Dendritic cell treated with granulocyte-macrophage colony-stimulating factor and Interleukin-4, amounts not matched to agents 40 ng/mL and 50 ng/mL, for 4 days (primary cell): ENCODE measurements at regions not wholly inside any gene's neighbourhood (a gene's known extent, or its start where the extent isn't known, plus 50 kb on each side); places are given as distances from the start of the nearest gene placed in this dataset.

Source experiments
- H3K27ac Mint-ChIP-seq: one replicate; pipeline ENCODE4 v1.8.0; 2022; ENCODE audit warnings: mild to moderate bottlenecking, mixed read lengths
- H3K27me3 Mint-ChIP-seq: one replicate; pipeline ENCODE4 v1.8.0; 2022; ENCODE audit warnings: mild to moderate bottlenecking, mixed read lengths
- H3K36me3 Mint-ChIP-seq: one replicate; pipeline ENCODE4 v1.8.0; 2022; ENCODE audit warnings: low read depth, mixed read lengths
- H3K4me1 Mint-ChIP-seq: one replicate; pipeline ENCODE4 v1.8.0; 2022; ENCODE audit warnings: low read depth, mixed read lengths
- H3K4me3 Mint-ChIP-seq: one replicate; pipeline ENCODE4 v1.8.0; 2022; ENCODE audit warnings: mild to moderate bottlenecking, moderate library complexity, mixed read lengths
- H3K9me3 Mint-ChIP-seq: one replicate; pipeline ENCODE4 v1.8.0; 2022; ENCODE audit warnings: mixed read lengths
- intact Hi-C: fragments of 100-400 bp; cut with micrococcal nuclease; formaldehyde crosslinking; loops from one replicate; pipeline ENCODE4 v1.15.0; 2022

GRCh38 chr10:129131457-129132132, 335.4 kb upstream of the MGMT start:
- no peaks in the 10 kb centered on the region for H3K36me3 Mint-ChIP-seq
- H3K27ac Mint-ChIP-seq = no peak overlapping the region
- no peaks in the 10 kb centered on the region for H3K9me3 Mint-ChIP-seq
- H3K27me3 Mint-ChIP-seq = no peaks in the 10 kb centered on the region
- H3K4me3 Mint-ChIP-seq = no peak overlapping the region
- H3K4me1 Mint-ChIP-seq = no peaks in the 10 kb centered on the region
- intact Hi-C loops = no loop called here

- intact Hi-C loops = no loop called here
- H3K9me3 Mint-ChIP-seq = no peaks in the 10 kb centered on the region
- H3K27me3 Mint-ChIP-seq = no peaks in the 10 kb centered on the region
- H3K4me3 Mint-ChIP-seq = no peak overlapping the region
- H3K4me1 Mint-ChIP-seq = no peaks in the 10 kb centered on the region
- H3K36me3 Mint-ChIP-seq = no peaks in the 10 kb centered on the region
- H3K27ac Mint-ChIP-seq = no peak overlapping the region
These were observed 333.2 kb upstream of the MGMT start for GRCh38 chr10:129133856-129134255.

GRCh38 chr10:129134371-129134770, 332.7 kb upstream of the MGMT start:
- no peaks in the 10 kb centered on the region for H3K9me3 Mint-ChIP-seq
- no peaks in the 10 kb centered on the region for H3K36me3 Mint-ChIP-seq
- H3K27me3 Mint-ChIP-seq = no peaks in the 10 kb centered on the region
- no peaks in the 10 kb centered on the region for H3K4me1 Mint-ChIP-seq
- no peak overlapping the region for H3K4me3 Mint-ChIP-seq
- H3K27ac Mint-ChIP-seq = no peak overlapping the region
- intact Hi-C loops = no loop called here

GRCh38 chr10:129135624-129136023, 331.4 kb upstream of the MGMT start:
- Mint-ChIP-seq H3K36me3 (no peaks in the 10 kb centered on the region), H3K27ac (no peak overlapping the region), H3K27me3 (no peaks in the 10 kb centered on the region), H3K9me3 (no peaks in the 10 kb centered on the region), H3K4me3 (no peak overlapping the region), H3K4me1 (peaks cover 4% of the 10 kb centered on the region)
- intact Hi-C loops = no loop called here

GRCh38 chr10:129136074-129136473, 331.0 kb upstream of the MGMT start:
- no peak overlapping the region for H3K4me3 Mint-ChIP-seq
- no peak overlapping the region for H3K27ac Mint-ChIP-seq
- no peaks in the 10 kb centered on the region for H3K27me3 Mint-ChIP-seq
- H3K36me3 Mint-ChIP-seq = no peaks in the 10 kb centered on the region
- H3K4me1 Mint-ChIP-seq = peaks cover 7% of the 10 kb centered on the region
- intact Hi-C loops = no loop called here
- no peaks in the 10 kb centered on the region for H3K9me3 Mint-ChIP-seq

- Mint-ChIP-seq H3K36me3 (no peaks in the 10 kb centered on the region), H3K9me3 (no peaks in the 10 kb centered on the region), H3K4me3 (no peak overlapping the region), H3K27ac (no peak overlapping the region), H3K4me1 (peaks cover 16% of the 10 kb centered on the region), H3K27me3 (no peaks in the 10 kb centered on the region)
- intact Hi-C loops = no loop called here
These were observed 330.1 kb upstream of the MGMT start for GRCh38 chr10:129136951-129137350.

- intact Hi-C loops = no loop called here
- no peaks in the 10 kb centered on the region for H3K9me3 Mint-ChIP-seq
- H3K27ac Mint-ChIP-seq = no peak overlapping the region
- H3K36me3 Mint-ChIP-seq = no peaks in the 10 kb centered on the region
- H3K4me1 Mint-ChIP-seq = peaks cover 18% of the 10 kb centered on the region
- no peak overlapping the region for H3K4me3 Mint-ChIP-seq
- no peaks in the 10 kb centered on the region for H3K27me3 Mint-ChIP-seq
These were observed 325.8 kb upstream of the MGMT start for GRCh38 chr10:129140921-129141885.

- intact Hi-C loops = no loop called here
- no peaks in the 10 kb centered on the region for H3K27me3 Mint-ChIP-seq
- H3K4me3 Mint-ChIP-seq = no peak overlapping the region
- no peak overlapping the region for H3K27ac Mint-ChIP-seq
- H3K4me1 Mint-ChIP-seq = no peaks in the 10 kb centered on the region
- H3K9me3 Mint-ChIP-seq = peaks cover 9% of the 10 kb centered on the region
- H3K36me3 Mint-ChIP-seq = no peaks in the 10 kb centered on the region
These were observed 315.8 kb upstream of the MGMT start for GRCh38 chr10:129151281-129151680.

- Mint-ChIP-seq H3K27me3 (no peaks in the 10 kb centered on the region), H3K4me3 (no peak overlapping the region), H3K9me3 (no peaks in the 10 kb centered on the region), H3K4me1 (no peaks in the 10 kb centered on the region), H3K36me3 (no peaks in the 10 kb centered on the region), H3K27ac (no peak overlapping the region)
- intact Hi-C loops = no loop called here
These were observed 310.6 kb upstream of the MGMT start for GRCh38 chr10:129156406-129156805.

GRCh38 chr10:129157185-129157584, 309.9 kb upstream of the MGMT start:
- intact Hi-C loops = no loop called here
- Mint-ChIP-seq H3K4me1 (no peaks in the 10 kb centered on the region), H3K4me3 (no peak overlapping the region), H3K9me3 (no peaks in the 10 kb centered on the region), H3K27ac (no peak overlapping the region), H3K27me3 (no peaks in the 10 kb centered on the region), H3K36me3 (no peaks in the 10 kb centered on the region)

- H3K4me1 Mint-ChIP-seq = no peaks in the 10 kb centered on the region
- intact Hi-C loops = no loop called here
- no peaks in the 10 kb centered on the region for H3K27me3 Mint-ChIP-seq
- H3K9me3 Mint-ChIP-seq = no peaks in the 10 kb centered on the region
- no peaks in the 10 kb centered on the region for H3K36me3 Mint-ChIP-seq
- H3K27ac Mint-ChIP-seq = no peak overlapping the region
- no peak overlapping the region for H3K4me3 Mint-ChIP-seq
These were observed 305.9 kb upstream of the MGMT start for GRCh38 chr10:129161150-129161549.

GRCh38 chr10:129163531-129163930, 303.5 kb upstream of the MGMT start:
- Mint-ChIP-seq H3K4me1 (no peaks in the 10 kb centered on the region), H3K27ac (no peak overlapping the region), H3K4me3 (no peak overlapping the region), H3K9me3 (no peaks in the 10 kb centered on the region), H3K36me3 (no peaks in the 10 kb centered on the region), H3K27me3 (no peaks in the 10 kb centered on the region)
- intact Hi-C loops = no loop called here

- Mint-ChIP-seq H3K36me3 (no peaks in the 10 kb centered on the region), H3K4me3 (no peak overlapping the region), H3K9me3 (no peaks in the 10 kb centered on the region), H3K27ac (no peak overlapping the region), H3K4me1 (no peaks in the 10 kb centered on the region), H3K27me3 (no peaks in the 10 kb centered on the region)
- intact Hi-C loops = no loop called here
These were observed 301.8 kb upstream of the MGMT start for GRCh38 chr10:129165076-129165720.

- no peaks in the 10 kb centered on the region for H3K9me3 Mint-ChIP-seq
These were observed 301.3 kb upstream of the MGMT start for GRCh38 chr10:129165770-129166169.

More at GRCh38 chr10:129165770-129166169, 301.3 kb upstream of the MGMT start:
- H3K27ac Mint-ChIP-seq = no peak overlapping the region
- H3K36me3 Mint-ChIP-seq = no peaks in the 10 kb centered on the region
- no peaks in the 10 kb centered on the region for H3K27me3 Mint-ChIP-seq
- no peak overlapping the region for H3K4me3 Mint-ChIP-seq
- intact Hi-C loops = no loop called here
- H3K4me1 Mint-ChIP-seq = no peaks in the 10 kb centered on the region
